DMS53 treated with DMSO at 0.1 percent for 48 hours (cell line): ENCODE measurements at regions not wholly inside any gene's neighbourhood (a gene's known extent, or its start where the extent isn't known, plus 50 kb on each side); places are given as distances from the start of the nearest gene placed in this dataset.
"Not testable (repeated sequence)": the region's sequence is repeated elsewhere in the genome, so short reads cannot be mapped to it uniquely, and the experiment has no call there.

Experiments
- DNase-seq: peaks from one replicate; lab custom pipeline; 2025; ENCODE audit not compliant: unreplicated experiment; lab: John Stamatoyannopoulos, UW

- DNase-seq, result no peak
Observed at GRCh38 chr11:109964487-109964886, 128.7 kb upstream of the ZC3H12C start.

- not testable (repeated sequence) for DNase-seq
Observed at GRCh38 chr11:109965445-109965844, 127.7 kb upstream of the ZC3H12C start.

- peak; percentile 41 for DNase-seq
Observed at GRCh38 chr11:109965926-109966325, 127.3 kb upstream of the ZC3H12C start.

- not testable (repeated sequence) for DNase-seq
Observed at GRCh38 chr11:109967136-109967535, 126.1 kb upstream of the ZC3H12C start.

GRCh38 chr11:109968299-109968698, 124.9 kb upstream of the ZC3H12C start:
- DNase-seq, result no peak

GRCh38 chr11:109968781-109969180, 124.4 kb upstream of the ZC3H12C start:
- DNase-seq, result no peak

GRCh38 chr11:109970516-109971183, 122.5 kb upstream of the ZC3H12C start:
- DNase-seq, result no peak

- DNase-seq, result no peak
Observed at GRCh38 chr11:109971184-109971523, 122.0 kb upstream of the ZC3H12C start.

GRCh38 chr11:109972181-109972715, 120.9 kb upstream of the ZC3H12C start:
- DNase-seq, result no peak

- no peak for DNase-seq
Observed at GRCh38 chr11:109972939-109973338, 120.3 kb upstream of the ZC3H12C start.

- DNase-seq, result no peak
Observed at GRCh38 chr11:109973486-109973885, 119.7 kb upstream of the ZC3H12C start.

- no peak for DNase-seq
Observed at GRCh38 chr11:109974523-109974922, 118.7 kb upstream of the ZC3H12C start.

GRCh38 chr11:109978895-109979294, 114.3 kb upstream of the ZC3H12C start:
- DNase-seq, result no peak

GRCh38 chr11:109981031-109981636, 112.1 kb upstream of the ZC3H12C start:
- DNase-seq, result no peak

- no peak for DNase-seq
Observed at GRCh38 chr11:109983358-109983757, 109.8 kb upstream of the ZC3H12C start.

GRCh38 chr11:109984634-109985289, 108.4 kb upstream of the ZC3H12C start:
- DNase-seq, result no peak

GRCh38 chr11:109986488-109986887, 106.7 kb upstream of the ZC3H12C start:
- DNase-seq, result no peak

GRCh38 chr11:109991835-109992234, 101.4 kb upstream of the ZC3H12C start:
- no peak for DNase-seq

GRCh38 chr11:109993786-109994185, 99.4 kb upstream of the ZC3H12C start:
- DNase-seq, result no peak

- no peak for DNase-seq
Observed at GRCh38 chr11:109994907-109995306, 98.3 kb upstream of the ZC3H12C start.

GRCh38 chr11:109996060-109996459, 97.1 kb upstream of the ZC3H12C start:
- DNase-seq, result no peak

- no peak for DNase-seq
Observed at GRCh38 chr11:109998921-109999320, 94.3 kb upstream of the ZC3H12C start.
